Transverse colon (tissue), 3 donors: ENCODE measurements at regions not wholly inside any gene's neighbourhood (a gene's known extent, or its start where the extent isn't known, plus 50 kb on each side); places are given as distances from the start of the nearest gene placed in this dataset.

Experiments used
- POLR2A ChIP-seq: fragments of 450-650 bp; IDR thresholded peaks from one replicate; pipeline ENCODE4 v1.6.1; 2016; ENCODE audit warnings: antibody characterized with exemption, mild to moderate bottlenecking, moderate library complexity
- TF ChIP-seq, protein P1 (sequence below), 5 experiments: fragments of 200-600 bp in 3 of 5; fragments of 450-650 bp in 2 of 5; sonication (generic) in 3 of 5; IDR thresholded peaks; 1 replicate in 2 of 5; 2 replicates in 3 of 5; pipeline ENCODE4 v1.5.1; 2016 to 2017; ENCODE audit warnings: antibody characterized with exemption in 5 of 5, inconsistent platforms in 3 of 5, mild to moderate bottlenecking in 2 of 5, moderate library complexity in 1 of 5

DNA sequence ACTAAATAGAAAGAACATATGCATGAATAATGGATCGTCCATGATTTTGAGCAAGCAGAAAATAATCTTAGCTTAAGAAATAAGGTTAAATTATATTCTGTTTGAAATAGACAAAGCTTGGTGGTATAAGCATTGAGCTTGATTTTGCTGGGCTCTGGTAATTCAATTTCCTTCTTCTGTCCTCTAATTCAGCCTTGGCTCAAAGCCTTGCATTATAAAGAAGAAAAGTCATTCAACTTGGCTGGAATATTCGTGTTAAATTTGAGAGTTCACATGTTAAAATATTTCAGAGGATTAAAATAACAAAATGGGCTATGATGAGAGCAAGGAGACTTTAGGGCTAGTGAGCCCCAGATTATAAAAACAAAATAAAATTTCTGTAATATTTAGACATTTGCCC lies 415.4 kb upstream of the PCDH20 start:
- TF ChIP-seq POLR2A = no peak
- TF ChIP-seq, protein P1, sequence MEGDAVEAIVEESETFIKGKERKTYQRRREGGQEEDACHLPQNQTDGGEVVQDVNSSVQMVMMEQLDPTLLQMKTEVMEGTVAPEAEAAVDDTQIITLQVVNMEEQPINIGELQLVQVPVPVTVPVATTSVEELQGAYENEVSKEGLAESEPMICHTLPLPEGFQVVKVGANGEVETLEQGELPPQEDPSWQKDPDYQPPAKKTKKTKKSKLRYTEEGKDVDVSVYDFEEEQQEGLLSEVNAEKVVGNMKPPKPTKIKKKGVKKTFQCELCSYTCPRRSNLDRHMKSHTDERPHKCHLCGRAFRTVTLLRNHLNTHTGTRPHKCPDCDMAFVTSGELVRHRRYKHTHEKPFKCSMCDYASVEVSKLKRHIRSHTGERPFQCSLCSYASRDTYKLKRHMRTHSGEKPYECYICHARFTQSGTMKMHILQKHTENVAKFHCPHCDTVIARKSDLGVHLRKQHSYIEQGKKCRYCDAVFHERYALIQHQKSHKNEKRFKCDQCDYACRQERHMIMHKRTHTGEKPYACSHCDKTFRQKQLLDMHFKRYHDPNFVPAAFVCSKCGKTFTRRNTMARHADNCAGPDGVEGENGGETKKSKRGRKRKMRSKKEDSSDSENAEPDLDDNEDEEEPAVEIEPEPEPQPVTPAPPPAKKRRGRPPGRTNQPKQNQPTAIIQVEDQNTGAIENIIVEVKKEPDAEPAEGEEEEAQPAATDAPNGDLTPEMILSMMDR (IDR thresholded peaks at IDR 0.05) = no peak
